ENCODE measurements at regions not wholly inside any gene's neighbourhood (a gene's known extent, or its start where the extent isn't known, plus 50 kb on each side); places are given as distances from the start of the nearest gene placed in this dataset.
"Not testable (repeated sequence)": the region's sequence is repeated elsewhere in the genome, so short reads cannot be mapped to it uniquely, and the experiment has no call there.

GRCh38 chr2:242043538-242044312 is 174.2 kb downstream of the RTP5 start:
- DNase-seq (ENCODE audit: low read depth in 2 of 3, low spot score in 2 of 3) = no peak

GRCh38 chr2:242044313-242044590 is 174.7 kb downstream of the RTP5 start:
- DNase-seq (ENCODE audit: low read depth in 2 of 3, low spot score in 2 of 3) = no peak

- DNase-seq (ENCODE audit: low read depth in 2 of 3, low spot score in 2 of 3) = not testable (repeated sequence)
Measured at GRCh38 chr2:242045596-242046144, 176.1 kb downstream of the RTP5 start.

GRCh38 chr2:242046206-242046826 is 176.8 kb downstream of the RTP5 start:
- DNase-seq (ENCODE audit: low read depth in 2 of 3, low spot score in 2 of 3) = no peak

GRCh38 chr2:242047963-242048362 is 178.4 kb downstream of the RTP5 start:
- DNase-seq (ENCODE audit: low read depth in 2 of 3, low spot score in 2 of 3) = no peak

GRCh38 chr2:242048479-242048878 is 178.9 kb downstream of the RTP5 start:
- DNase-seq (ENCODE audit: low read depth in 2 of 3, low spot score in 2 of 3) = no peak

- not testable (repeated sequence) for DNase-seq (ENCODE audit: low read depth in 2 of 3, low spot score in 2 of 3)
Measured at GRCh38 chr2:242049492-242049891, 180.0 kb downstream of the RTP5 start.

- no peak for DNase-seq (ENCODE audit: low read depth in 2 of 3, low spot score in 2 of 3)
Measured at GRCh38 chr2:242051463-242051862, 181.9 kb downstream of the RTP5 start.

GRCh38 chr2:242052421-242052820 is 182.9 kb downstream of the RTP5 start:
- no peak for DNase-seq (ENCODE audit: low read depth in 2 of 3, low spot score in 2 of 3)

GRCh38 chr2:242053921-242054320 is 184.4 kb downstream of the RTP5 start:
- no peak for DNase-seq (ENCODE audit: low read depth in 2 of 3, low spot score in 2 of 3)

- no peak for DNase-seq (ENCODE audit: low read depth in 2 of 3, low spot score in 2 of 3)
Measured at GRCh38 chr2:242054406-242054805, 184.9 kb downstream of the RTP5 start.

GRCh38 chr2:242054881-242055801 is 185.6 kb downstream of the RTP5 start:
- no peak for DNase-seq (ENCODE audit: low read depth in 2 of 3, low spot score in 2 of 3)

GRCh38 chr2:242056026-242056425 is 186.5 kb downstream of the RTP5 start:
- DNase-seq (ENCODE audit: low read depth in 2 of 3, low spot score in 2 of 3) = no peak

- no peak for DNase-seq (ENCODE audit: low read depth in 2 of 3, low spot score in 2 of 3)
Measured at GRCh38 chr2:242056785-242057184, 187.3 kb downstream of the RTP5 start.

GRCh38 chr2:242057379-242058040 is 188.0 kb downstream of the RTP5 start:
- DNase-seq (ENCODE audit: low read depth in 2 of 3, low spot score in 2 of 3) = no peak

GRCh38 chr2:242058116-242058680 is 188.7 kb downstream of the RTP5 start:
- DNase-seq (ENCODE audit: low read depth in 2 of 3, low spot score in 2 of 3) = no peak

GRCh38 chr2:242059566-242059965 is 190.0 kb downstream of the RTP5 start:
- DNase-seq (ENCODE audit: low read depth in 2 of 3, low spot score in 2 of 3) = no peak

GRCh38 chr2:242060212-242060835 is 190.8 kb downstream of the RTP5 start:
- DNase-seq (ENCODE audit: low read depth in 2 of 3, low spot score in 2 of 3) = no peak

GRCh38 chr2:242061930-242062329 is 192.4 kb downstream of the RTP5 start:
- not testable (repeated sequence) for DNase-seq (ENCODE audit: low read depth in 2 of 3, low spot score in 2 of 3)

- DNase-seq (ENCODE audit: low read depth in 2 of 3, low spot score in 2 of 3) = no peak
Measured at GRCh38 chr2:242063436-242063835, 193.9 kb downstream of the RTP5 start.

Measured in activated CD8-positive, alpha-beta memory T cell treated with anti-CD3 and anti-CD28 coated beads for 48 hours (primary cell).